ENCODE measurements at regions not wholly inside any gene's neighbourhood (a gene's known extent, or its start where the extent isn't known, plus 50 kb on each side); places are given as distances from the start of the nearest gene placed in this dataset.

DNA sequence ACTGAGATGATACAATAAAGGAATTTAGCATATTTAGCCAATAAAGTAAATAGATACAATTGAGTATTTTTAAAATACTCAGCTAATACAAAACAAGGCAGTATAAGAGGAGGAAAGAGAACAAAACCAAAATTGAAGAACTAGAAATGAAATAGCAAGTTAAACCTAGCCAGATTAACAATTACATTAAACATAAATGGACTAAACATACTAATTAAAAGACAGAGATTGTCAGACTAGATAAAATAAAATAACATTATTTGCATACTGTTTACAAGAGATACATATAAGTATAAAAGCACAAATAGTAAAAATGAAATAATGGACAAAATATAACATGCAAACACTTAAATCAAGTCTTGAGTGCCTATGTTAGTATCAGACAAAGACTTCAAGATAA is 517.7 kb upstream of the PHF14 start:
- TF ChIP-seq ZFX (IDR thresholded peaks at IDR 0.05; ENCODE audit: borderline replicate concordance), result no peak
- TF ChIP-seq, protein P1, sequence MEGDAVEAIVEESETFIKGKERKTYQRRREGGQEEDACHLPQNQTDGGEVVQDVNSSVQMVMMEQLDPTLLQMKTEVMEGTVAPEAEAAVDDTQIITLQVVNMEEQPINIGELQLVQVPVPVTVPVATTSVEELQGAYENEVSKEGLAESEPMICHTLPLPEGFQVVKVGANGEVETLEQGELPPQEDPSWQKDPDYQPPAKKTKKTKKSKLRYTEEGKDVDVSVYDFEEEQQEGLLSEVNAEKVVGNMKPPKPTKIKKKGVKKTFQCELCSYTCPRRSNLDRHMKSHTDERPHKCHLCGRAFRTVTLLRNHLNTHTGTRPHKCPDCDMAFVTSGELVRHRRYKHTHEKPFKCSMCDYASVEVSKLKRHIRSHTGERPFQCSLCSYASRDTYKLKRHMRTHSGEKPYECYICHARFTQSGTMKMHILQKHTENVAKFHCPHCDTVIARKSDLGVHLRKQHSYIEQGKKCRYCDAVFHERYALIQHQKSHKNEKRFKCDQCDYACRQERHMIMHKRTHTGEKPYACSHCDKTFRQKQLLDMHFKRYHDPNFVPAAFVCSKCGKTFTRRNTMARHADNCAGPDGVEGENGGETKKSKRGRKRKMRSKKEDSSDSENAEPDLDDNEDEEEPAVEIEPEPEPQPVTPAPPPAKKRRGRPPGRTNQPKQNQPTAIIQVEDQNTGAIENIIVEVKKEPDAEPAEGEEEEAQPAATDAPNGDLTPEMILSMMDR (IDR thresholded peaks at IDR 0.05), result no peak
